OCI-LY1 (cell line): ENCODE measurements at regions not wholly inside any gene's neighbourhood (a gene's known extent, or its start where the extent isn't known, plus 50 kb on each side); places are given as distances from the start of the nearest gene placed in this dataset.

Experiments
- H2AFZ ChIP-seq: fragments of 200-600 bp; sonication (generic), shearing (Covaris generic); 2 replicates; pipeline ENCODE4 v1.6.0; 2014; ENCODE audit warnings: antibody characterized with exemption, mild to moderate bottlenecking, low read length
- H3F3A ChIP-seq: fragments of 200-600 bp; sonication (generic), shearing (Covaris generic); 2 replicates; pipeline ENCODE4 v1.6.0; 2014; ENCODE audit warnings: mild to moderate bottlenecking, antibody characterized with exemption, low read length, moderate library complexity; ENCODE audit not compliant: insufficient read depth
- H3K27ac ChIP-seq: fragments of 200-600 bp; sonication (generic); 2 replicates; pipeline ENCODE4 v1.5.1; 2014; ENCODE audit warnings: low read length, mixed run types, mild to moderate bottlenecking, low read depth; ENCODE audit not compliant: poor library complexity, severe bottlenecking
- H3K27me3 ChIP-seq: fragments of 200-600 bp; sonication (generic); 2 replicates; pipeline ENCODE4 v1.6.0; 2014; ENCODE audit warnings: antibody characterized with exemption, mild to moderate bottlenecking, low read length, moderate library complexity; ENCODE audit not compliant: insufficient read depth
- H3K36me3 ChIP-seq: fragments of 200-600 bp; sonication (generic); 2 replicates; pipeline ENCODE4 v1.6.1; 2014; ENCODE audit warnings: mild to moderate bottlenecking, antibody characterized with exemption, low read length, moderate library complexity, mixed read lengths; ENCODE audit not compliant: insufficient read depth
- H3K4me1 ChIP-seq: fragments of 200-600 bp; sonication (generic); 2 replicates; pipeline ENCODE4 v1.5.1; 2014; ENCODE audit warnings: mild to moderate bottlenecking, low read length, moderate library complexity; ENCODE audit not compliant: insufficient read depth, severe bottlenecking
- H3K4me2 ChIP-seq: fragments of 200-600 bp; sonication (generic), shearing (Covaris generic); 2 replicates; pipeline ENCODE4 v1.6.1; 2014; ENCODE audit warnings: low read length
- H3K4me3 ChIP-seq: fragments of 200-600 bp; sonication (generic); 2 replicates; pipeline ENCODE4 v1.5.1; 2014; ENCODE audit warnings: low read length, low read depth, mild to moderate bottlenecking, mixed read lengths; ENCODE audit not compliant: poor library complexity, severe bottlenecking
- H3K79me2 ChIP-seq: fragments of 200-600 bp; shearing (Covaris generic); 2 replicates; pipeline ENCODE4 v1.6.1; 2016; ENCODE audit warnings: mixed run types, low read length, mixed read lengths; ENCODE audit not compliant: insufficient read depth
- H3K9ac ChIP-seq: fragments of 200-600 bp; sonication (generic), shearing (Covaris generic); 2 replicates; pipeline ENCODE4 v1.6.1; 2014; ENCODE audit warnings: mild to moderate bottlenecking, low read length, mixed read lengths
- H3K9me2 ChIP-seq: fragments of 200-600 bp; sonication (generic), shearing (Covaris generic); 2 replicates; pipeline ENCODE4 v1.6.1; 2014; ENCODE audit warnings: low read depth, mild to moderate bottlenecking, low read length, mixed read lengths
- H3K9me3 ChIP-seq: fragments of 200-600 bp; shearing (Covaris generic); 2 replicates; pipeline ENCODE4 v1.6.1; 2014; ENCODE audit warnings: low read length, mixed read lengths
- H4K20me1 ChIP-seq: fragments of 200-600 bp; sonication (generic), shearing (Covaris generic); 2 replicates; pipeline ENCODE4 v1.6.0; 2016; ENCODE audit warnings: mild to moderate bottlenecking, low read length; ENCODE audit not compliant: insufficient read depth
- CTCF ChIP-seq: fragments of 200-600 bp; sonication (generic), shearing (Covaris generic); IDR thresholded peaks from 2 replicates; pipeline ENCODE4 v1.5.1; 2017; ENCODE audit warnings: mild to moderate bottlenecking, antibody characterized with exemption, low read length, moderate library complexity, mixed read lengths
- EZH2 ChIP-seq: fragments of 200-600 bp; sonication (generic), shearing (Covaris generic); IDR thresholded peaks from 2 replicates; pipeline ENCODE4 v1.8.0; 2017; ENCODE audit warnings: borderline replicate concordance, mixed run types, mild to moderate bottlenecking, antibody characterized with exemption, low read length, moderate library complexity, mixed read lengths

GRCh38 chr7:84317536-84317935 lies 122.9 kb upstream of the SEMA3A start:
- no peaks in the 10 kb centered on the region for H3F3A ChIP-seq
- no peaks in the 10 kb centered on the region for H3K36me3 ChIP-seq
- H3K4me1 ChIP-seq = peaks cover 12% of the 10 kb centered on the region
- no peaks in the 10 kb centered on the region for H3K9me2 ChIP-seq
- H3K27me3 ChIP-seq = no peaks in the 10 kb centered on the region
- TF ChIP-seq CTCF (no peak), EZH2 (no peak)
- no peak overlapping the region for H3K9ac ChIP-seq
- peaks cover 4% of the 10 kb centered on the region; the same call in 1 of the 2 replicates for H3K9me3 ChIP-seq
- no peak overlapping the region for H3K4me2 ChIP-seq
- H4K20me1 ChIP-seq = no peaks in the 10 kb centered on the region
- H3K4me3 ChIP-seq = no peak overlapping the region
- H2AFZ ChIP-seq = no peak overlapping the region
- no peaks in the 10 kb centered on the region for H3K79me2 ChIP-seq
- no peak overlapping the region for H3K27ac ChIP-seq

GRCh38 chr7:84314263-84314662 lies 119.7 kb upstream of the SEMA3A start:
- peak overlapping the region; percentile 28; the same call in 1 of the 2 replicates for H2AFZ ChIP-seq

GRCh38 chr7:84304407-84304806 lies 109.8 kb upstream of the SEMA3A start:
- Histone ChIP-seq H2AFZ (no peak overlapping the region), H3K9me2 (0 out of 2 replicates have a peak, but pooled peaks cover 3% of the 10 kb centered on the region), H3K79me2 (no peaks in the 10 kb centered on the region), H3K27ac (no peak overlapping the region), H3F3A (no peaks in the 10 kb centered on the region), H3K9me3 (no peaks in the 10 kb centered on the region), H3K27me3 (no peaks in the 10 kb centered on the region), H3K4me1 (no peaks in the 10 kb centered on the region), H3K4me3 (no peak overlapping the region), H3K4me2 (no peak overlapping the region), H3K9ac (no peak overlapping the region), H3K36me3 (no peaks in the 10 kb centered on the region), H4K20me1 (no peaks in the 10 kb centered on the region)
- TF ChIP-seq EZH2 (no peak), CTCF (no peak)

More at GRCh38 chr7:84314263-84314662, 119.7 kb upstream of the SEMA3A start:
- H3K36me3 ChIP-seq = no peaks in the 10 kb centered on the region
- H3K9me2 ChIP-seq = 0 out of 2 replicates have a peak, but pooled peaks cover 2% of the 10 kb centered on the region
- no peaks in the 10 kb centered on the region for H3K27me3 ChIP-seq
- H3K27ac ChIP-seq = no peak overlapping the region
- no peaks in the 10 kb centered on the region for H4K20me1 ChIP-seq
- no peaks in the 10 kb centered on the region for H3F3A ChIP-seq
- no peak overlapping the region for H3K9ac ChIP-seq
- H3K4me3 ChIP-seq = no peak overlapping the region
- H3K4me2 ChIP-seq = peak overlapping the region; percentile 4; the same call in 1 of the 2 replicates
- no peaks in the 10 kb centered on the region for H3K9me3 ChIP-seq
- peaks cover 12% of the 10 kb centered on the region for H3K4me1 ChIP-seq
- H3K79me2 ChIP-seq = no peaks in the 10 kb centered on the region
- TF ChIP-seq EZH2 (no peak), CTCF (no peak)
